HepG2 (cell line): ENCODE measurements at regions not wholly inside any gene's neighbourhood (a gene's known extent, or its start where the extent isn't known, plus 50 kb on each side); places are given as distances from the start of the nearest gene placed in this dataset.

Source experiments
- FOXK2 ChIP-seq: fragments of 450-650 bp; IDR thresholded peaks from 2 replicates; pipeline ENCODE4 v1.6.1; 2016
- KDM4B ChIP-seq: sonication (generic); formaldehyde crosslinking; IDR thresholded peaks from 2 replicates; pipeline ENCODE4 v1.4.0; 2020; ENCODE audit warnings: missing genetic modification reagents
- MAF1 ChIP-seq: sonication (generic); formaldehyde crosslinking; IDR thresholded peaks from 2 replicates; pipeline ENCODE4 v1.5.0; 2020; ENCODE audit warnings: missing genetic modification reagents, borderline replicate concordance
- MAFF ChIP-seq: IDR thresholded peaks from 2 replicates; pipeline ENCODE4 v1.6.1; 2011; ENCODE audit warnings: low read depth, low read length, improper control_type of control experiment
- U2AF2 ChIP-seq: fragments of 200-400 bp; formaldehyde crosslinking; IDR thresholded peaks from 2 replicates; pipeline ENCODE4 v1.6.1; 2017; ENCODE audit warnings: low read depth, mild to moderate bottlenecking, low read length
- ZNF333 ChIP-seq: sonication (generic); formaldehyde crosslinking; IDR thresholded peaks from 2 replicates; pipeline ENCODE4 v1.4.0; 2020; ENCODE audit warnings: mild to moderate bottlenecking, missing genetic modification reagents, borderline replicate concordance
- ZNF34 ChIP-seq: sonication (generic); formaldehyde crosslinking; IDR thresholded peaks from 2 replicates; pipeline ENCODE4 v1.4.0; 2020; ENCODE audit warnings: mild to moderate bottlenecking, missing genetic modification reagents, borderline replicate concordance
- ZNF367 ChIP-seq: sonication (generic); formaldehyde crosslinking; IDR thresholded peaks from 2 replicates; pipeline ENCODE4 v1.4.0; 2020; ENCODE audit warnings: missing genetic modification reagents, borderline replicate concordance
- ZNF629 ChIP-seq: sonication (generic); formaldehyde crosslinking; conservative IDR thresholded peaks from 2 replicates; pipeline ENCODE4 v1.5.0; 2020; ENCODE audit warnings: missing genetic modification reagents
- ZNF737 ChIP-seq: sonication (generic); formaldehyde crosslinking; IDR thresholded peaks from 2 replicates; pipeline ENCODE4 v1.5.0; 2020; ENCODE audit warnings: missing genetic modification reagents, mild to moderate bottlenecking, borderline replicate concordance
- TF ChIP-seq, protein P1 (sequence below): sonication (generic); formaldehyde crosslinking; IDR thresholded peaks from 2 replicates; pipeline ENCODE4 v1.4.0; 2020; ENCODE audit warnings: mild to moderate bottlenecking, missing genetic modification reagents
- TF ChIP-seq, protein P2 (sequence below): sonication (generic); formaldehyde crosslinking; IDR thresholded peaks from 2 replicates; pipeline ENCODE4 v1.8.0; 2022; ENCODE audit warnings: missing genetic modification reagents, low read depth, mild to moderate bottlenecking, borderline replicate concordance
- TF ChIP-seq, protein P3 (sequence below): sonication (generic); formaldehyde crosslinking; IDR thresholded peaks from 2 replicates; pipeline ENCODE4 v1.4.0; 2020; ENCODE audit warnings: mild to moderate bottlenecking, missing genetic modification reagents
- TF ChIP-seq, protein P4 (sequence below): sonication (generic); formaldehyde crosslinking; IDR thresholded peaks from 2 replicates; pipeline ENCODE4 v1.8.1; 2023; ENCODE audit warnings: missing genetic modification reagents, mild to moderate bottlenecking, borderline replicate concordance
- TF ChIP-seq, protein P5 (sequence below): sonication (generic); formaldehyde crosslinking; IDR thresholded peaks from 2 replicates; pipeline ENCODE4 v1.5.0; 2020; ENCODE audit warnings: missing genetic modification reagents
- TF ChIP-seq, protein P6 (sequence below): sonication (generic); formaldehyde crosslinking; IDR thresholded peaks from 2 replicates; pipeline ENCODE4 v1.4.0; 2020; ENCODE audit warnings: missing genetic modification reagents, borderline replicate concordance
- TF ChIP-seq, protein P7 (sequence below): sonication (generic); formaldehyde crosslinking; IDR thresholded peaks from 2 replicates; pipeline ENCODE4 v1.4.0; 2020; ENCODE audit warnings: missing genetic modification reagents

DNA sequence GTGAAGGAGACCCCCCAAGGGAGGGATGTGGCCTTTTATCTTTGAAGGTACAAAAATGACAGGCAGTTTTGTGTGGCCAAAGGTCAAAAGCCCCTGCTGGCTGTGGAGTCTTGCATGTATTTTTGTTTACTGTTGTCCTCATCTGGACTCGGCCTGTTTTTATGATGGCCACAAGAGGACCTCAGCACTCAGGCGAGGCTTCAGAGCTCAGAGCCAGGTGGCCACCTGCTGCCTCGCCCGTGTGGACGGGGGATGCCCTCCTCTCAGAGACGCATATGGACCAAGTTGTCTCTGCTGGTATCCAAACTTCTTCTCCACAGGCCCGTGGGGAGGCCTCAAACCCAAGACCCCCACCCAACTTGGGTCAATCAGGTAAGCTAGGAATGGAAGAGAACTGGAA is 118.2 kb downstream of the DACT2 start (continued):
- TF ChIP-seq, protein P1, sequence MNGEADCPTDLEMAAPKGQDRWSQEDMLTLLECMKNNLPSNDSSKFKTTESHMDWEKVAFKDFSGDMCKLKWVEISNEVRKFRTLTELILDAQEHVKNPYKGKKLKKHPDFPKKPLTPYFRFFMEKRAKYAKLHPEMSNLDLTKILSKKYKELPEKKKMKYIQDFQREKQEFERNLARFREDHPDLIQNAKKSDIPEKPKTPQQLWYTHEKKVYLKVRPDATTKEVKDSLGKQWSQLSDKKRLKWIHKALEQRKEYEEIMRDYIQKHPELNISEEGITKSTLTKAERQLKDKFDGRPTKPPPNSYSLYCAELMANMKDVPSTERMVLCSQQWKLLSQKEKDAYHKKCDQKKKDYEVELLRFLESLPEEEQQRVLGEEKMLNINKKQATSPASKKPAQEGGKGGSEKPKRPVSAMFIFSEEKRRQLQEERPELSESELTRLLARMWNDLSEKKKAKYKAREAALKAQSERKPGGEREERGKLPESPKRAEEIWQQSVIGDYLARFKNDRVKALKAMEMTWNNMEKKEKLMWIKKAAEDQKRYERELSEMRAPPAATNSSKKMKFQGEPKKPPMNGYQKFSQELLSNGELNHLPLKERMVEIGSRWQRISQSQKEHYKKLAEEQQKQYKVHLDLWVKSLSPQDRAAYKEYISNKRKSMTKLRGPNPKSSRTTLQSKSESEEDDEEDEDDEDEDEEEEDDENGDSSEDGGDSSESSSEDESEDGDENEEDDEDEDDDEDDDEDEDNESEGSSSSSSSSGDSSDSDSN, result no peak
- TF ChIP-seq KDM4B, result 0 out of 2 replicates have a peak, but pooled peaks have one; percentile 28
- no peak for TF ChIP-seq MAF1 (CRISPR knock-in tag)
- TF ChIP-seq, protein P2, sequence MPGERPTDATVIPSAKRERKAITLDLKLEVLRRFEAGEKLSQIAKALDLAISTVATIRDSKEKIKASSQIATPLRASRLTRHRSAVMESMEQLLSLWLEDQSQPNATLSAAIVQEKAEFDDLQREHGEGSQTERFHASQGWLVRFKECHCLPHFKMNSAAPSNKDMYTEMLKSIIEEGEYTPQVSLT (CRISPR knock-in tag), result no peak
- TF ChIP-seq, protein P3, sequence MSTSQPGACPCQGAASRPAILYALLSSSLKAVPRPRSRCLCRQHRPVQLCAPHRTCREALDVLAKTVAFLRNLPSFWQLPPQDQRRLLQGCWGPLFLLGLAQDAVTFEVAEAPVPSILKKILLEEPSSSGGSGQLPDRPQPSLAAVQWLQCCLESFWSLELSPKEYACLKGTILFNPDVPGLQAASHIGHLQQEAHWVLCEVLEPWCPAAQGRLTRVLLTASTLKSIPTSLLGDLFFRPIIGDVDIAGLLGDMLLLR (CRISPR knock-in tag), result no peak
- TF ChIP-seq U2AF2, result no peak
- TF ChIP-seq ZNF737, result no peak
- TF ChIP-seq ZNF629 (CRISPR knock-in tag), result no peak
- TF ChIP-seq, protein P4, sequence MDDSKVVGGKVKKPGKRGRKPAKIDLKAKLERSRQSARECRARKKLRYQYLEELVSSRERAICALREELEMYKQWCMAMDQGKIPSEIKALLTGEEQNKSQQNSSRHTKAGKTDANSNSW (CRISPR knock-in tag), result no peak
- TF ChIP-seq, protein P5, sequence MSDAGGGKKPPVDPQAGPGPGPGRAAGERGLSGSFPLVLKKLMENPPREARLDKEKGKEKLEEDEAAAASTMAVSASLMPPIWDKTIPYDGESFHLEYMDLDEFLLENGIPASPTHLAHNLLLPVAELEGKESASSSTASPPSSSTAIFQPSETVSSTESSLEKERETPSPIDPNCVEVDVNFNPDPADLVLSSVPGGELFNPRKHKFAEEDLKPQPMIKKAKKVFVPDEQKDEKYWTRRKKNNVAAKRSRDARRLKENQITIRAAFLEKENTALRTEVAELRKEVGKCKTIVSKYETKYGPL, result no peak
- no peak for TF ChIP-seq MAFF
- no peak for TF ChIP-seq ZNF333 (CRISPR knock-in tag)
- TF ChIP-seq, protein P6, sequence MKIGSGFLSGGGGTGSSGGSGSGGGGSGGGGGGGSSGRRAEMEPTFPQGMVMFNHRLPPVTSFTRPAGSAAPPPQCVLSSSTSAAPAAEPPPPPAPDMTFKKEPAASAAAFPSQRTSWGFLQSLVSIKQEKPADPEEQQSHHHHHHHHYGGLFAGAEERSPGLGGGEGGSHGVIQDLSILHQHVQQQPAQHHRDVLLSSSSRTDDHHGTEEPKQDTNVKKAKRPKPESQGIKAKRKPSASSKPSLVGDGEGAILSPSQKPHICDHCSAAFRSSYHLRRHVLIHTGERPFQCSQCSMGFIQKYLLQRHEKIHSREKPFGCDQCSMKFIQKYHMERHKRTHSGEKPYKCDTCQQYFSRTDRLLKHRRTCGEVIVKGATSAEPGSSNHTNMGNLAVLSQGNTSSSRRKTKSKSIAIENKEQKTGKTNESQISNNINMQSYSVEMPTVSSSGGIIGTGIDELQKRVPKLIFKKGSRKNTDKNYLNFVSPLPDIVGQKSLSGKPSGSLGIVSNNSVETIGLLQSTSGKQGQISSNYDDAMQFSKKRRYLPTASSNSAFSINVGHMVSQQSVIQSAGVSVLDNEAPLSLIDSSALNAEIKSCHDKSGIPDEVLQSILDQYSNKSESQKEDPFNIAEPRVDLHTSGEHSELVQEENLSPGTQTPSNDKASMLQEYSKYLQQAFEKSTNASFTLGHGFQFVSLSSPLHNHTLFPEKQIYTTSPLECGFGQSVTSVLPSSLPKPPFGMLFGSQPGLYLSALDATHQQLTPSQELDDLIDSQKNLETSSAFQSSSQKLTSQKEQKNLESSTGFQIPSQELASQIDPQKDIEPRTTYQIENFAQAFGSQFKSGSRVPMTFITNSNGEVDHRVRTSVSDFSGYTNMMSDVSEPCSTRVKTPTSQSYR (CRISPR knock-in tag), result no peak
- TF ChIP-seq ZNF367 (CRISPR knock-in tag), result no peak
- TF ChIP-seq, protein P7, sequence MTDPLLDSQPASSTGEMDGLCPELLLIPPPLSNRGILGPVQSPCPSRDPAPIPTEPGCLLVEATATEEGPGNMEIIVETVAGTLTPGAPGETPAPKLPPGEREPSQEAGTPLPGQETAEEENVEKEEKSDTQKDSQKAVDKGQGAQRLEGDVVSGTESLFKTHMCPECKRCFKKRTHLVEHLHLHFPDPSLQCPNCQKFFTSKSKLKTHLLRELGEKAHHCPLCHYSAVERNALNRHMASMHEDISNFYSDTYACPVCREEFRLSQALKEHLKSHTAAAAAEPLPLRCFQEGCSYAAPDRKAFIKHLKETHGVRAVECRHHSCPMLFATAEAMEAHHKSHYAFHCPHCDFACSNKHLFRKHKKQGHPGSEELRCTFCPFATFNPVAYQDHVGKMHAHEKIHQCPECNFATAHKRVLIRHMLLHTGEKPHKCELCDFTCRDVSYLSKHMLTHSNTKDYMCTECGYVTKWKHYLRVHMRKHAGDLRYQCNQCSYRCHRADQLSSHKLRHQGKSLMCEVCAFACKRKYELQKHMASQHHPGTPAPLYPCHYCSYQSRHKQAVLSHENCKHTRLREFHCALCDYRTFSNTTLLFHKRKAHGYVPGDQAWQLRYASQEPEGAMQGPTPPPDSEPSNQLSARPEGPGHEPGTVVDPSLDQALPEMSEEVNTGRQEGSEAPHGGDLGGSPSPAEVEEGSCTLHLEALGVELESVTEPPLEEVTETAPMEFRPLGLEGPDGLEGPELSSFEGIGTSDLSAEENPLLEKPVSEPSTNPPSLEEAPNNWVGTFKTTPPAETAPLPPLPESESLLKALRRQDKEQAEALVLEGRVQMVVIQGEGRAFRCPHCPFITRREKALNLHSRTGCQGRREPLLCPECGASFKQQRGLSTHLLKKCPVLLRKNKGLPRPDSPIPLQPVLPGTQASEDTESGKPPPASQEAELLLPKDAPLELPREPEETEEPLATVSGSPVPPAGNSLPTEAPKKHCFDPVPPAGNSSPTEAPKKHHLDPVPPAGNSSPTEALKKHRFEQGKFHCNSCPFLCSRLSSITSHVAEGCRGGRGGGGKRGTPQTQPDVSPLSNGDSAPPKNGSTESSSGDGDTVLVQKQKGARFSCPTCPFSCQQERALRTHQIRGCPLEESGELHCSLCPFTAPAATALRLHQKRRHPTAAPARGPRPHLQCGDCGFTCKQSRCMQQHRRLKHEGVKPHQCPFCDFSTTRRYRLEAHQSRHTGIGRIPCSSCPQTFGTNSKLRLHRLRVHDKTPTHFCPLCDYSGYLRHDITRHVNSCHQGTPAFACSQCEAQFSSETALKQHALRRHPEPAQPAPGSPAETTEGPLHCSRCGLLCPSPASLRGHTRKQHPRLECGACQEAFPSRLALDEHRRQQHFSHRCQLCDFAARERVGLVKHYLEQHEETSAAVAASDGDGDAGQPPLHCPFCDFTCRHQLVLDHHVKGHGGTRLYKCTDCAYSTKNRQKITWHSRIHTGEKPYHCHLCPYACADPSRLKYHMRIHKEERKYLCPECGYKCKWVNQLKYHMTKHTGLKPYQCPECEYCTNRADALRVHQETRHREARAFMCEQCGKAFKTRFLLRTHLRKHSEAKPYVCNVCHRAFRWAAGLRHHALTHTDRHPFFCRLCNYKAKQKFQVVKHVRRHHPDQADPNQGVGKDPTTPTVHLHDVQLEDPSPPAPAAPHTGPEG (CRISPR knock-in tag), result no peak
- TF ChIP-seq ZNF34, result no peak
- no peak for TF ChIP-seq FOXK2
